Endothelial cell (in vitro differentiated cells): ENCODE measurements at regions not wholly inside any gene's neighbourhood (a gene's known extent, or its start where the extent isn't known, plus 50 kb on each side); places are given as distances from the start of the nearest gene placed in this dataset.

Experiments
- DNase-seq: peaks from one replicate; pipeline ENCODE4 v3.0.0; 2021; ENCODE audit warnings: low spot score
- H3K27ac Mint-ChIP-seq: one replicate; pipeline ENCODE4 v1.8.0; 2021; ENCODE audit warnings: mixed read lengths, inconsistent platforms; ENCODE audit not compliant: unreplicated experiment
- H3K27me3 Mint-ChIP-seq: one replicate; pipeline ENCODE4 v1.8.0; 2021; ENCODE audit warnings: mild to moderate bottlenecking, moderate library complexity, mixed read lengths, inconsistent platforms; ENCODE audit not compliant: unreplicated experiment
- H3K36me3 Mint-ChIP-seq: one replicate; pipeline ENCODE4 v1.8.0; 2021; ENCODE audit warnings: mild to moderate bottlenecking, low read depth, mixed read lengths, inconsistent platforms; ENCODE audit not compliant: unreplicated experiment
- H3K4me1 Mint-ChIP-seq: one replicate; pipeline ENCODE4 v1.8.0; 2021; ENCODE audit warnings: mild to moderate bottlenecking, mixed read lengths, inconsistent platforms; ENCODE audit not compliant: unreplicated experiment
- H3K4me3 Mint-ChIP-seq: one replicate; pipeline ENCODE4 v1.8.0; 2021; ENCODE audit warnings: mild to moderate bottlenecking, mixed read lengths, inconsistent platforms; ENCODE audit not compliant: unreplicated experiment
- H3K9me3 Mint-ChIP-seq: one replicate; pipeline ENCODE4 v1.8.0; 2021; ENCODE audit warnings: mixed read lengths, inconsistent platforms; ENCODE audit not compliant: unreplicated experiment
- TF ChIP-seq, protein P1 (sequence below): fragments of 200-600 bp; sonication (generic); IDR thresholded peaks from one replicate; pipeline ENCODE4 v1.5.0; 2021; ENCODE audit warnings: antibody characterized with exemption; ENCODE audit not compliant: unreplicated experiment

DNA sequence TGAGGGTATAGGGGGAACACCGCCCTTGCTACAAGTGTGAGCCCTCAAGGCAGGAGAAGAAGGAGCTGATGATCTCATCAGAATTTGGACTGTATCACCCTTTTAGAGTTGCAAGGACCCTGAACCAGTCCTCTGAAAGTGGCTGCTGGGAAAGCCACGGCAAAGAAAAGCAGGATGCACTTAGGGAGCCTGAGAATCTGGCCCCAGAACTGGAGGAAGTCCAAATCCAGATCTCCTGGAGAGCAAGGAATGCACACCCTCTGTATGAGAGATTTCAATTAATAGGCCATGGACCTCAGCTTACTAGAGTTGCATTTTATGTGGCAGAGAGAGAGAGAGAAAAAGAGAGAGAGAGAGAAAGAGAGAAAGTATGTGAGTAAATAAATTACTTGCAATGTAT is 662.9 kb downstream of the CCSER2 start:
- peaks cover 5% of the 10 kb centered on the region for H3K9me3 Mint-ChIP-seq
- DNase-seq = no peak
- H3K27ac Mint-ChIP-seq = no peak overlapping the region
- no peaks in the 10 kb centered on the region for H3K36me3 Mint-ChIP-seq
- TF ChIP-seq, protein P1, sequence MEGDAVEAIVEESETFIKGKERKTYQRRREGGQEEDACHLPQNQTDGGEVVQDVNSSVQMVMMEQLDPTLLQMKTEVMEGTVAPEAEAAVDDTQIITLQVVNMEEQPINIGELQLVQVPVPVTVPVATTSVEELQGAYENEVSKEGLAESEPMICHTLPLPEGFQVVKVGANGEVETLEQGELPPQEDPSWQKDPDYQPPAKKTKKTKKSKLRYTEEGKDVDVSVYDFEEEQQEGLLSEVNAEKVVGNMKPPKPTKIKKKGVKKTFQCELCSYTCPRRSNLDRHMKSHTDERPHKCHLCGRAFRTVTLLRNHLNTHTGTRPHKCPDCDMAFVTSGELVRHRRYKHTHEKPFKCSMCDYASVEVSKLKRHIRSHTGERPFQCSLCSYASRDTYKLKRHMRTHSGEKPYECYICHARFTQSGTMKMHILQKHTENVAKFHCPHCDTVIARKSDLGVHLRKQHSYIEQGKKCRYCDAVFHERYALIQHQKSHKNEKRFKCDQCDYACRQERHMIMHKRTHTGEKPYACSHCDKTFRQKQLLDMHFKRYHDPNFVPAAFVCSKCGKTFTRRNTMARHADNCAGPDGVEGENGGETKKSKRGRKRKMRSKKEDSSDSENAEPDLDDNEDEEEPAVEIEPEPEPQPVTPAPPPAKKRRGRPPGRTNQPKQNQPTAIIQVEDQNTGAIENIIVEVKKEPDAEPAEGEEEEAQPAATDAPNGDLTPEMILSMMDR = no peak
- no peak overlapping the region for H3K4me3 Mint-ChIP-seq
- no peaks in the 10 kb centered on the region for H3K27me3 Mint-ChIP-seq
- H3K4me1 Mint-ChIP-seq = no peaks in the 10 kb centered on the region

DNA sequence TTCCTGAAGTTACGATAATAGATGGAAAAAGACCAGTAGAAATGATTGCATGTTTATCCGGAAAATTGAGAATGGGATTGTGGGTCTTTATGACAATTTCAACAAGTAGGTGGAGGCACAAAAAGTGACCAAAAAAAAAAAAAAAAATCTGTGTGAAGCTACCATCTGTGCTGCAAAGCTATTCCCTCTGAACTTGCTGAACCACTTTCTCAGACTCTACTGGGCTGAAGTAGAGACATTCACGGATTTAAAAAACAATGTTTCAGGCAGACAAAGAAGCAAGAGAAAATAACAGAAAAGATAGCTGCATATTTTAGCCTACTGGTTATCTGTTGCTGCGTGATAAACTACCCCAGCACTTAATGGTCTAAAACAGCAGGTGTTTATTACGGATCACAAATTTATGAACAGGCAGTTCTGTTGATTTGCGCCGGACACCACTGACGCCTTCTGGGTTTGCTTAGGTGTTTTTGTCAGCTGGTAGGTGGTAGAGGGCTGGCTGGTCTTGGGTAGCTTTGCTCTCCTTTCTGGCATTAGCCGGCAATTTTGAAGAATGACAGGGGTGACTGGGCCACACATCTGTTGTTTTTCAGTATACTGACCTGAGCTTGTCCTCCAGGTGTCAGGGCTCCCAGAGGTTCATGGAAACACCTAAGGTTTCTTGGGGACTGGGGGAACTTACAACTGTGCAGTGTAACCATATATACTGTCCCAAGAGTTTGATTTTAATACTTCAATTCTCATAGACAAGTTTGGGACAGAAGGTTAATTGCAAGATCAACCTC is 665.1 kb downstream of the CCSER2 start:
- Mint-ChIP-seq H3K27ac (no peak overlapping the region), H3K4me3 (no peak overlapping the region), H3K36me3 (no peaks in the 10 kb centered on the region), H3K27me3 (no peaks in the 10 kb centered on the region), H3K4me1 (no peaks in the 10 kb centered on the region), H3K9me3 (peaks cover 5% of the 10 kb centered on the region)
- TF ChIP-seq, protein P1 = no peak
- DNase-seq = no peak

DNA sequence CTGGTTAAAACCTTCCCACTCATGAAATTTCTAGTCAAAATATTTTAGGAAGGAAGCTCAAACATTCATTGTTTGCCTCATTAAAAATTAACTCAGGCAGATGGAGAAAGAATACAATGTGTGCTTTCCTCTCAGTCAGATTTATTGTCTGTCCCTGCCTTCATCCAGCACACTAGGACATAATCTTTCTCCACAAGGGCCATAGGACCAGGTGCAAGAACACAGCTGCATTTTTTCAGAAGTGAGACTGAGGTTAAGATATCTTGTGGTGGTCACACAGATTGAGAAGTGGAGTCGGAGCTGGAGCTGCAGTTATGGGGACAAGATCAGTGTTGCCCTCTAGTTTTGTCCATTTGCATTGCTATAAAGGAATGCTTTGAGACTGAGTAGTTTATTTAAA is 666.3 kb downstream of the CCSER2 start:
- H3K27ac Mint-ChIP-seq = no peak overlapping the region
- H3K36me3 Mint-ChIP-seq = no peaks in the 10 kb centered on the region
- no peaks in the 10 kb centered on the region for H3K27me3 Mint-ChIP-seq
- TF ChIP-seq, protein P1 = no peak
- peaks cover 5% of the 10 kb centered on the region for H3K9me3 Mint-ChIP-seq
- no peak overlapping the region for H3K4me3 Mint-ChIP-seq
- H3K4me1 Mint-ChIP-seq = no peaks in the 10 kb centered on the region
- no peak for DNase-seq

DNA sequence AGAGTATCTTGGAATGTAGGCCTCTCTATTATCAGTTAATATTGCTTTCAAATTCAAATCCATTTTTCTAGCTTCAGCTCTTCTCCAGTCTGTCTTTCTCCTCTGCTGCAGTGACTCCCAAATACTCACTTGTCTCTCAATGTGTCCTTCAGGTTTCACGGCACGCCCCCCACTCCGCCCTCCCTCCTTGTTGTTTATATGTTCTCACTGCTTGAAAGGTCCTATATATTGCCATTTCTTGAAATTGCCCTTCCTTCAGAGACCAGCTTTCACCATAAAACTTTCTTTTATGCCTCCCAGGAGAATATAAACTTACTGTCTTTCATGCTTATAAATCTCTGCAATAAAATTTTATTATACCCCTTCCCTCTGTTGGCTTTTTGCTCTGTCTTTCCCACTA is 668.2 kb downstream of the CCSER2 start:
- no peak for DNase-seq
- Mint-ChIP-seq H3K36me3 (no peaks in the 10 kb centered on the region), H3K4me1 (no peaks in the 10 kb centered on the region), H3K4me3 (no peak overlapping the region), H3K27me3 (no peaks in the 10 kb centered on the region), H3K9me3 (peaks cover 5% of the 10 kb centered on the region), H3K27ac (no peak overlapping the region)
- TF ChIP-seq, protein P1 = no peak

DNA sequence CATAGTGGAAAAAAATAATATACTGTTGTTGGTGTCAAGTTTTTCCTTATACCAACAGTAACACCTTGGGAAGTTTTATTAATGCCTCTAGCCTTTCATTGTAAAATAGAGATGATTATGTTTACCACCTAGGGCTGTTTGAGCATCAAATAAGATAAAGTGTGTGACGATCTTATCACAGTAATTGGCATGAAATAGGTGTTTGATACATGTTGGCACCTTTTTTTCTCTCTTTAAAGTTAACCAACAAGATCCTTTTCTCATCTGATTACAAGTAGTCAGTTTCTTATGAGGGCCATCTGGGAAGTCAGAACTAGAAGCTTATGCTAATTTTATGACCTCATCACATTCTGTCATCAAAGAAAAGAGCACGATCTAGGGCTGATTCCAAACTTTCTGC is 669.5 kb downstream of the CCSER2 start:
- Mint-ChIP-seq H3K4me3 (no peak overlapping the region), H3K27ac (no peak overlapping the region), H3K36me3 (no peaks in the 10 kb centered on the region), H3K9me3 (peaks cover 5% of the 10 kb centered on the region), H3K4me1 (no peaks in the 10 kb centered on the region), H3K27me3 (no peaks in the 10 kb centered on the region)
- DNase-seq = no peak
- TF ChIP-seq, protein P1 = no peak
